Muscle of arm (tissue), 1 donor: ENCODE measurements at regions not wholly inside any gene's neighbourhood (a gene's known extent, or its start where the extent isn't known, plus 50 kb on each side); places are given as distances from the start of the nearest gene placed in this dataset.

ENCODE experiments used
- DNase-seq: peaks from one replicate; pipeline ENCODE4 v3.0.0-alpha.2; 2013

GRCh38 chr11:82676483-82677094 lies 57.1 kb downstream of the FAM181B start:
- no peak for DNase-seq

DNA sequence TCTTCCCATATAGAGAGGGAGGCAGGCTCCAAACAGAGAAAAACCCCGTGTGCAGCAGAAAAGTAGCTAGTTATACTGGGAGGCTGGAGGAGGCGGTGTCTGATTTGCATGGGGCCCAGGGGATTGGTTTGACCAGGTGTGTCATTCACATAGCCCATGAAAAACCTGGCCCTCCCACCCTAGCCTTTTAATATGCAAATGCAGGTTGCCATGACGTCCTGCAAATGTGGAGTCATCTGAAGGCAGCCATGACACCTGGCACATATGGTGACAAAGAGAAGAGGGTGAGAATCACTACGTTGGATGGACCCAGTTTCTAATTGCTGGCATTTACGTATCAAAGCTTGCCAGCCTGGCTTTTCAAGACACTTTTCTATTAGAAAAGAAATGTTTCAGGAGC lies 57.8 kb downstream of the FAM181B start:
- no peak for DNase-seq

DNA sequence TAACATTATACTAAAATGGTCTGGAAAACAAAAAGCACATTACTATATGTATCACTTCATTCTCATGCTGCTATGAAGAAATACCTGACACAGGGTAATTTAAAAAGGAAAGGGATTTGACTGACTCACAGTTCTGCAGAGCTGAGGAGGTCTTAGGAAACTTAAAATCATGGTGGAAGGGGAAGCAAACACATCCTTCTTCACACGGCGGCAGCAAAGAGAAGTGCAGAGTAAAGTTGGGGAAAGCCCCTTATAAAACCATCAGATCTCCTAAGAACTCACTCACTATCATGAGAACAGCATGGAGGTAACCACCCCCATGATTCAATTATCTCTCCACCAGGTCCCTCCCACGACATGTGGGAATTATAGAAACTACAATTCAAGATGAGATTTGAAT lies 60.0 kb downstream of the FAM181B start:
- no peak for DNase-seq

GRCh38 chr11:82671451-82671850 lies 62.2 kb downstream of the FAM181B start:
- no peak for DNase-seq

- no peak for DNase-seq
Observed at GRCh38 chr11:82663535-82663934, 70.1 kb downstream of the FAM181B start.

DNA sequence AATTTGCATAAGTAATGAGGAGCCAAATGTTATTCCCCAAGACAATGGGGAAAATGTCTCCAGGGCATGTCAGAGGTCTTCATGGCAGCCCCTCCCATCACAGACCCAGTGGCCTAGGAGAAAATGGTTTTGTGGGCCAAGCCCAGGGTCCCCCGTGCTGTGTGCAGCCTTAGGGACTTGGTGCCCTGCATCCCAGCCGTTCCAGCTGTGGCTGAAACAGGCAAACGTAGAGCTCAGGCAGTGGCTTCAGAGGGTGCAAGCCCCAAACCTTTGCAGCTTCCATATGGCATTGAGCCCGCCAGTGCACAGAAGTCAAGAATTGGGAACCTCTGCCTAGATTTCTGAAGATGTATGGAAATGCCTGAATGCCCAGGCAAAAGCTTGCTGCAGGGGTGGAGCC lies 79.9 kb downstream of the FAM181B start:
- DNase-seq, result no peak

DNA sequence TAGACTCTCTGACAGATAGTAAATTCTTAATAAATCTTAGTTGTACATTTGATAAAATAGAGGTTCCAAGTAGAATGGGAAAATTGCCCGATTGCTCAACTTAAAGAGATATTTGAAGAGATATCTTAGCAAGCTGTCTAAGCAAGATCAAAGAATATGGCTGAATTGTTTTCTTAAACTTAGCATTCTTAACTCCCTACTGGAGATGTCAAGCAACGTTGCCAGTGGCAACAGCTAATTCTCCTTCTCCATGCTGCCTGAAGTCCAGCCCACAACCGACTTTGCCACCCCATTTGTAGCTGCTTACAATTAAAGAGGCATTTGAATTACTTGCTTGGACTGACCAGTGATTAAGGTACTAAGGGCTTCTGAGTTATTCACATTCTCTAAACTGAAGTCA lies 94.4 kb downstream of the FAM181B start:
- no peak for DNase-seq

DNA sequence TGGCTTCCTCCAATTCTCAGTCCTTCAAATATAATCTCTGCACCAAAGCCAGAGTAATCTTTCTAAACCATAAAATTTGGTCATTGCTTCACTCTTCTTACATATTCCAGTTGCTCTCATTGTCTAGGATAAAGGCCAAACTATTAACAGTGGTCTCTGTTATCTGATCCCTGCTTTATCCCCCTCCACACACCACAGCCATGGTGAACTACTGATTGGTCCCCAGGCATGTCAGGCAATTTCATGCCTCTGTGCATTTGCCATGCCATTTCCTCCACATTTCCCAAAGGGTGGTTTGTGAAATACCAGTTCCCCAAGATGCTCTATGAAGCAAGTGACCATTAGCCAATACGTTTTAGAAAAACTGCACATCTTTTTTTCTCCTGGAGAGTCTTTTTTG lies 97.0 kb downstream of the FAM181B start:
- DNase-seq, result no peak

DNA sequence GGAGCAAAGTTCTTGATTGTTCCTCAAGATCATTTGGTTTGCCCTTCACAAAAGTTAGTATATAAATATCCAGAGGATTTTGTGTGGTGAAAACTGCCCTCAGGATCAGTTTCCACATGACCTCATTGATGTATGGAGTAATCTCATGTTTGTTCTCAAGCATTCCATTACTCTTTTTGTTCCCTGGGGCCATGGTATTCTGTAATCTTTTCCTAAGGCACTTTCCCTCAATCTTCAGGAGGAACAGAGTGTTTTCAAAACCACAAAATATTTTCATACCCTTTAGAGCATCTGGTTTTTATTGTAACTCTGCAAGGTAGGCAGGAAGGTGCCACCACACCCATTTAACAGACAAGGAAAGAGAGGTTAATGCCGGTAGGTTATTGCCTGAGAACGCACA lies 99.6 kb downstream of the FAM181B start:
- DNase-seq, result no peak

GRCh38 chr11:82631722-82632630 lies 101.7 kb downstream of the FAM181B start:
- DNase-seq, result no peak

DNA sequence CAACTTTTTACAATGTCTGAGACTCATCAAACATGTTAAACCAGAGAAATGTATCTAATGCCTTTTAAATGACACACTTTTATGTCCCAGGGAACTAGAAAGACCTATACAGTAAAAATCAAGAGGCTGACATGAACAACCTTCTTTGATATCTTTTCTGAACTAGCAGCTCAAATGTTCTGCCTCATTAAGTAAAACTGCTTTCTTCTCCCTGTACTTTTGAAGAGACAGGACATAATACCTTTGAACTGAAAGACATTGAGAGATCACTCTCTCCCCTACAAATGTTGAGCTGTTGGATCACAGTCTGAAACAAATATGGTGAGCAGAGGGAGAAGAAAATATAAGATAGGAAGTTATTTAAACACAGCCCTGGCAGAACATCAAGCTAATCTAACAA lies 123.0 kb downstream of the FAM181B start:
- no peak for DNase-seq

GRCh38 chr11:82606738-82607137 lies 126.9 kb downstream of the FAM181B start:
- DNase-seq, result no peak

DNA sequence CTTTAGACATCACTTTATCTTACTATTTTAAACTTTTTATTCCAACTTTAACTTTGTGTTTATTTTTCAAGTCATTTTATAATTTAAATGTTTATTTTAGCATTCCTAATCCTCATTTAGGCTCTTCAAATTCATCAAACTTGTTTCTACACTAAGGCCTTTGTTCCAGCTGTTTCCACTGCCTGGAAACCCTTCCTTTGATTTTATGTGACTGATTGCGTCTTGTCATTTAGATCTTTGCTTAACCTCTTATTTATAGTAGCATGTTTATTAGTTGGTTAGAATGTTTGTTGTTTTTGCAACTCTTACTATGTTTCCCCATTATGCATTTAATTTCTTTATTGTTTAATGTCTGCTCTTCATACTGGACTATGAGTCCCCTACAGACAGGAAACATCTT lies 132.0 kb downstream of the FAM181B start:
- no peak for DNase-seq

DNA sequence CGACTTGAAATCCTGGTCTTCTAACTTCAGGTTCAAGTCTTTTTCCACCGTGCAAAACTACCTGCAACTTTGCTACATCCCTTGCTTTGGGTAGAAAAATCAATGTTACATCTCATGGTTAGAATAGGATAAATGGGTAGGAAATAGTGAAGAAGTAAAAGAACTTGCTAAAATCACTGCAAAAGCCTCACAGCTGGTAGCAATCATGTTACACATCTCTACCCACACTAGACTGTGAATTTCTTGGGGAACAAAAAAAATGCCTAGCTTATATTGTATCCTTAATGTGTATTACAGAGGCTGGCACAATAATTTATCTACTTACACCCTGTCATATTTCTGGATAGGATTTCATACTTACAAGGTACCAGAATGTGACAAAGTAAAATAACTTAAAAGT lies 133.8 kb downstream of the FAM181B start:
- DNase-seq, result no peak

GRCh38 chr11:82586581-82586980 lies 147.1 kb downstream of the FAM181B start:
- no peak for DNase-seq

DNA sequence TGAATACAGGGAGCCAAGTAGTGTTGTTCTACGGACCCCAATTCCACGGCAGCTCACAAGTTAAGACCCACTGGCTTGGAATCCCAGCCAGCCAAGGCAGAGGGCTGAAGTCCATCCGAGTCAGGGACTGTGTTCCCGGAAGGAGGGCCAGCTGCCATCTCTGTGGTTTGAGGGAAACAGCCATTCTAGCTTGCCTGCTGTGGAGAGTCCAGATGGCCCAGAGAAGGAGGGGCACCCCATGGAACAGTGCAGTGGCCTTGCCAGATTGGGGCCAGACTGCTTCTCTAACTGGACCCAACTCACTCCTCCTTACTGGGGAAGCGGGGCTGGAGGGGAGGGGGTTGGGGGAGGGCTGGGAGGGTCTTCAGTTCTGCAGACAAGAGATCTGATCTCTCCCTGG lies 156.4 kb downstream of the FAM181B start:
- DNase-seq, result no peak

DNA sequence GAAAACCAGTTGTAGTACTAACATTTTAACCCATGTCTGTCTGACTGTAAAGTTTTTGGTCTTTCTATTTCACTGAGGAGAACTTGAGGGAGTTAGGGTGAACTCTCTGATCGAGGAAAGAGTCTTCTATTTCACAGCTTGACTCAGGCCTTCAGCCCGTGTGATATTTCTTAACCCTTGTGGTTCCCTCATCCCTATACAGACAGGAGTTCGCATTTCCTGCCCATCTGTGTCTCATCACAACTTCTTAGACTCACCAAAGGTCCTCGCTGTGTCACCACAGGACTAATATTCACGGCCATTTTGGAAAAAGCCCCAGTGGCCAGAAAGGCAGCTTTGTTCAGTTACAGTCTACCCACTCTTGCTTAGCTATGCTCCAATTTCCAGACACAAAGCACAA lies 172.8 kb downstream of the FAM181B start:
- DNase-seq, result no peak

GRCh38 chr11:82559609-82560008 lies 174.1 kb downstream of the FAM181B start:
- peak; percentile 20 for DNase-seq

DNA sequence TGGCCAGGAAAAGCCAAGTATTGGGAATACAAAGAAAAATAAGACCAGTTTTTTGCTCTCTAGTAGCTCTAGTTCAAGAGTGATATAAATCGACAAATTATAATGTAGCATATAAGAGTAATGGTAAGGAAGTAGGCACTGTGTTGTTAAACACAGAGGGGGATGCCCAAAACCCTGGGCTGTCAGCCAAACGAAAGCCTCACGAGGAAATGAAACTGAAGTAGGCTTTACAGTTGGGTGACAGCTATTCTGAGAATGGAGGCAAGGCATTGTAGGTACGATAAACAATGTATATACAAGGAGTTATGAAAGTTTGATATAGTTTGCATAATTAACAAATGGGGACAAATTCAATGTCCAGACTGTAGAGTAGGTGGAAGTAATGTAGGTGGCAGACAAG lies 176.4 kb downstream of the FAM181B start:
- no peak for DNase-seq

DNA sequence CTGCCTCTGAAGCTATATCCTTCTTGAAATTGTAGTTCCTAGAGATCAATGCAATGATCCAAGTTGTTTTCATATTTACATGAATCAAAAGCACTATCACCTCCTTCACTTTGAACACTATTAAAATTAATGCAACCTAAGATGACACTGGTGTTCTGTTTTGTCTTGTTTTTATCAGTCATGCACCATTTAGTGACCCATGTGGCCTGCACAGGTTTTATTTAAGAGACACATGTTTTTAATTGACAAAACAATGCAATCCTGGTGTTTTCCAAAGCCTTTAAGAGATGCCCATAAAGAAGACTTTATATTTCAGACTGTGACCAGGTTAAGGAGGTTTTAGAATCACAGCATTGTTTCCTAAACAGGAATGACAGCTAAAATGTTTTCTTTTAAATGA lies 177.5 kb downstream of the FAM181B start:
- no peak for DNase-seq

GRCh38 chr11:82546661-82547557 lies 186.8 kb downstream of the FAM181B start:
- DNase-seq, result no peak

DNA sequence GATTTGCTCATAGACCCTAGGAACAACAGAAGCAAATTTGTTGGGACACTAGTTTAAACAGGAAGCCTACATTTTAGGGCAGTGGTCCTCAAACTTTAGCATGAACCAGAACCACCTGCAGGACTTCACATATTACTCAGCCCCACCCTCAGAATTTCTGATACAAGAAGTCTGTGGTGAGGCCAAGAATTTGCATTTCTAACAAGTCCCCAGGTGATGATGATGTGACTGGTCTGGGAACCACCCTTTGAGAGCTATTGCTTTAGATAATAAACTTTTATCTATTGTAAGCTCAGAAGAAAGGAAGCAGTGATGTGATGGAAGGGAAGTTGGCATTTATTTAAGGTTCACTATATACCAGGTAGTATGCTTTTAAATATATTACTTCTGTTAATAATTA lies 194.0 kb downstream of the FAM181B start:
- no peak for DNase-seq

- no peak for DNase-seq
Observed at GRCh38 chr11:82536706-82537105, 197.0 kb downstream of the FAM181B start.
